H54 (cell line): ENCODE measurements at regions not wholly inside any gene's neighbourhood (a gene's known extent, or its start where the extent isn't known, plus 50 kb on each side); places are given as distances from the start of the nearest gene placed in this dataset.
"Not testable (repeated sequence)": the region's sequence is repeated elsewhere in the genome, so short reads cannot be mapped to it uniquely, and the experiment has no call there.

Experiments
- DNase-seq: peaks from one replicate; pipeline ENCODE4 v3.0.0; 2011; ENCODE audit warnings: low spot score, mixed read lengths; ENCODE audit not compliant: insufficient read length
- FAIRE-seq: peaks from 3 replicates; lab custom pipeline; 2011; peaks lifted over from hg19 to GRCh38; lab: Jason Lieb, UNC
- POLR2A ChIP-seq: IDR thresholded peaks from 2 replicates; pipeline ENCODE4 v1.6.1; 2011; ENCODE audit warnings: low read depth, mild to moderate bottlenecking, low read length

DNA sequence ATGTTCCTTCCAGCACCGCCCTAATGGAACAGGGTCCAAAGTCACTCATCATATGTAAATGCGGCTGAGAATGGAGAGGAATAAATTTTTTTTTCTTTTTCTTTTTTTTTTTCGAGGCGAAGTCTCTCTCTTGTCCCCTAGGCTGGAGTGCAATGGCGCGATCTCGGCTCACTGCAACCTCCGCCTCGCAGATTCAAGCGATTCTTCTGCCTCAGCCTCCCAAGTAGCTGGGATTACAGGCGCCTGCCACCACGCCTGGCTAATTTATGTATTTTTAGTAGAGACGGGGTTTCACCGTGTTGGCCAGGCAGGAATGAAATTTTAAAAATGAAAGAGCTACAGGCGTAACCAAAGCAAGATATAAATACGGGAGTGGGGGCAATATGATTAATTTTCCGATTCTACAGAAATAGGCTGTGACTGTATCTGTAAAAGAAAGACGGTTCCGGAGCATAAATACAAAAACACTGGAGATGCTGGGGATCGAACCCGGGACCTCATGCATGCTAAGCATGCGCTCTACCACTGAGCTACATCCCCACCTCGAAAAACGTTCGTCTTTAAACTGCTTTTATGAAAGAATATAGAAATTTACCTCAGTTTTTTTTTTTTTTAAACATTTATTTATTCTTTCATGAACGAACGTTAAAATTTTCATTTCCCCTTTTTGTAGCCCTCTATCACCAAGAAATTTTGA is 132.2 kb downstream of the GPX5 start:
- FAIRE-seq: no peak
- TF ChIP-seq POLR2A: no peak
- peak; percentile 30 for DNase-seq

DNA sequence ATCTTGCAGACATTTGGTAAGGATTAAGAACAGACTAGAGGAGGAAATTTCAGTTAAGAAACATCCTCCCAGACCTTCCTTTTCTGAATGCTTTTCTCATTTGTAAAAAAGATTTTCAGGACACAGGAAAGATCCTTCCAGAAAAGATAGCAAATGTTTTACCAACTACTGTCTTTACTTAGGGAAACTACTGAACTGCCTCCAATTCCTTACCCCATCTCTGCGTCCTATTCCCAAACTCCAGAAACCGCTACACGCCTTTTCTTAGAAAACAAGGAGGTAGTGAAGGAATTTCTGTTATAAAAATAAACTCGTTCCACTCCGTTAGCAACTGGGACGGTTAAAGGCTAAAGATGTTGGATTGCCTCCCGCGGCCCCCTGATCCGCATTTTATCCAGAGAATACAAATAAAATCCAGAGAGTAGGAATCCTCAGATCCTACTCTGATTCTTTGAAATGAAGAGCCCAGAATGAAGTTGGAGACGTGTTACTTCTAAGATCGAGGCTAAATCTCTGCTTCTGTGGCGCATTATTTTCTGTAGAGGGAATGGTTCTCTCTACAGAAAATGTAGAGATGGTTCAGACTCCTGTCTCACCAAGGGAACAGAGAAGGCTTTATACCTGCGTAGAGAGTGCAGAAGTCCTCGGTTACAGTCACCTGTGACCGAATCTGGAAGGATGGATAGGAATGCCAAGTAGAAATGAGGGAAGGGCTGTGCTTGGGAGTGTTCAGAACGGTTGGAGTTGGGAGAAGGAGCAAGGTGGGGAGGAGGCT is 133.0 kb downstream of the GPX5 start:
- no peak for TF ChIP-seq POLR2A
- FAIRE-seq: peak; percentile 33
- DNase-seq: no peak

GRCh38 chr6:28659250-28659566 is 133.5 kb downstream of the GPX5 start:
- no peak for TF ChIP-seq POLR2A
- no peak for DNase-seq
- FAIRE-seq: no peak

- no peak for DNase-seq
- FAIRE-seq: no peak
Observed at GRCh38 chr6:28661097-28661713, 135.5 kb downstream of the GPX5 start.

GRCh38 chr6:28664870-28665396 is 139.3 kb downstream of the GPX5 start:
- no peak for TF ChIP-seq POLR2A
- FAIRE-seq: no peak
- no peak for DNase-seq

More at GRCh38 chr6:28661097-28661713, 135.5 kb downstream of the GPX5 start:
- TF ChIP-seq POLR2A: no peak

DNA sequence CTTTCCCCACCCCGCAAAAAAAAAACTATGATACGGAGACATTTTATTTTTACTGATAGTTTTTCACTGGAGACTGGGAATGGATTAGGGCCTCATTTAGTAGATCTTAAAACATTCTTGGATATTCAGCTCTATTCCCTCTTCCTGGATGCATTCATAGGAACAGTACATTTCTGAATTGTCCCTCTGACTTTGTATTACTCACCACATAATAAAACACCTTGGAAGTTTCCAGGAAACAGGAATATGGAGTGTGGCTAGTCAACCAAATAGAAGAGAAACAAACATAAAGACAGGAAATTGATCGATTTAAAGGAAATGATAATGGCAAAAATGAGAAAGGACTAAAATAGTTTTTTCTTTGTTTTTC is 147.7 kb downstream of the GPX5 start:
- no peak for FAIRE-seq
- TF ChIP-seq POLR2A: no peak
- no peak for DNase-seq

GRCh38 chr6:28673787-28674671 is 148.3 kb downstream of the GPX5 start:
- DNase-seq: peak; percentile 42
- no peak for TF ChIP-seq POLR2A
- FAIRE-seq: peak; percentile 57

- FAIRE-seq (no peak), DNase-seq (no peak)
- TF ChIP-seq POLR2A: no peak
Observed at GRCh38 chr6:28675600-28675999, 149.9 kb downstream of the GPX5 start.

DNA sequence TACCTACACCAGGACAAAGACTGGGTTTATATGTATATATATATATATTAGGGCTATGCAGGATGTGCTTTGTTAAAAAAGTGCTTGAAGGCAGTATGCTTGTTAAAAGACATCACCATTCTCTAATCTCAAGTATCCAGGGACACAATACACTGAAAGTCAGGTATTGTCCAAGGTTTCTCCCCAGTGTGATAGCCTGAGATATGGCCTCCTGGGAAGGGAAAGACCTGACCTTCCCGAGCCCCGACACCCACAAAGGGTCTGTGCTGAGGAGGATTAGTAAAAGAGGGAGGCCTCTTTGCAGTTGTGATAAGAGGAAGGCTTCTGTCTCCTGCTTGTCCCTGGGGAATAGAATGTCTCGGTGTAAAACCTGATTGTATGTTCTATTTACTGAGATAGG is 156.9 kb downstream of the GPX5 start:
- TF ChIP-seq POLR2A: no peak
- FAIRE-seq (no peak), DNase-seq (no peak)

DNA sequence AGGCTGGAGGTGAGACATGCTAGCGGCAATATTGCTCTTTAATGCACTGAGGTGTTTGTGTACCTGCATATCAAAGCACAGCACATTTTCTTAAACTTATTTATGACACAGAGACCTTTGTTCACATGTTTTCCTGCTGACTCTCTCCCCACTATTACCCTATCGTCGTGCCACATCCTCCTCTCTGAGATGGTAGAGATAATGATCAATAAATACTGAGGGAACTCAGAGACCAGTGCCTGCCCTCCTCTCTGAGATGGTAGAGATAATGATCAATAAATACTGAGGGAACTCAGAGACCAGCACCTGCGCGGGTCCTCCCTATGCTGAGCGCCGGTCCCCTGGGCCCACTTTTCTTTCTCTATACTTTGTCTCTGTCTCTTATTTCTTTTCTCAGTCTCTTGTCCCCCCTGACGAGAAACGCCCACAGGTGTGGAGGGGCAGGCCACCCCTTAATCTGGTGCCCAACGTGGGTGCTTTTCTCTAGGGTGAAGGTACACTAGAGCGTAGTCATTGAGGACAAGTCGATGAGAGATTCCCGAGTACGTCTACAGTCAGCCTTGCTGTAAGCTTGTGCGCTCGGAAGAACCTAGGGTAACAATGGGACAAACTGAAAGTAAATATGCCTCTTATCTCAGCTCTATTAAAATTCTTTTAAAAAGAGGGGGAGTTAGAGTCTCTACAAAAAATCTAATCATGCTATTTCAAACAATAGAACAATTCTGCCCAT is 157.4 kb downstream of the GPX5 start:
- FAIRE-seq: peak; percentile 66
- DNase-seq: not testable (repeated sequence)

GRCh38 chr6:28683945-28684538 is 158.4 kb downstream of the GPX5 start:
- DNase-seq (no peak), FAIRE-seq (peak; percentile 92)
- no peak for TF ChIP-seq POLR2A

DNA sequence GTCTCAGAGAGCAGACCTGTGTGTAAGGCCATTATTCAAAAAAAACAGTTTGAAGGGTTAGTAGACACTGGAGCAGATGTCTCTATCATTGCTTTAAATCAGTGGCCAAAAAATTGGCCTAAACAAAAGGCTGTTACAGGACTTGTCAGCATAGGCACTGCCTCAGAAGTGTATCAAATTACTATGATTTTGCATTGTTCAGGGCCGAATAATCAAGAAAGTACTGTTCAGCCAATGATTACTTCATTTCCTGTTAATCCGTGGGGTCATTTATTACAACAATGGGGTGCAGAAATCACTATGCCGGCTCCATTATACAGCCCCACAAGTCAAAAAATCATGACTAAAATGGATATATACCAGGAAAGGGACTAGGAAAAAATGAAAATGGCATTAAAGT is 160.3 kb downstream of the GPX5 start:
- not testable (repeated sequence) for FAIRE-seq, DNase-seq

DNA sequence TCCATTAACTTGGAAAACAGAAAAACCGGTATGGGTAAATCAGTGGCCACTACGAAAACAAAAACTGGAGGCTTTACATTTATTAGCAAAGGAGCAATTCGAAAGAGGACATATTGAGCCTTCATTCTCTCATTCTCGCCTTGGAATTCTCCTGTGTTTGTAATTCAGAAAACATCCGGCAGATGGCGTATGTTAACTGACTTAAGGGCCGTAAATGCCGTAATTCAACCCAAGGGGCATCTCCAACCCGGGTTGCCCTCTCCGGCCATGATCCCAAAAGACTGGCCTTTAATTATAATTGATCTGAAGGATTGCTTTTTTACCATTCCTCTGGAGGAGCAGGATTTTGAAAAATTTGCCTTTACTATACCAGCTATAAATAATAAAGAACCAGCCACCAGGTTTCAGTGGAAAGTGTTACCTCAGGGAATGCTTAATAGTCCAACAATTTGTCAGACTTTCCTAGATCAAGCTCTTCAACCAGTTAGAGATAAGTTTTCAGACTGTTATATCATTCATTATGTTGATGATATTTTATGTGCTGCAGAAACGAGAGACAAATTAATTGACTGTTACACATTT is 160.9 kb downstream of the GPX5 start:
- not testable (repeated sequence) for DNase-seq
- peak; percentile 78 for FAIRE-seq

- not testable (repeated sequence) for FAIRE-seq, DNase-seq
Observed at GRCh38 chr6:28687309-28687981, 161.8 kb downstream of the GPX5 start.

GRCh38 chr6:28691991-28692390 is 166.3 kb downstream of the GPX5 start:
- not testable (repeated sequence) for FAIRE-seq, DNase-seq
